GM12878 (cell line): ENCODE measurements at regions not wholly inside any gene's neighbourhood (a gene's known extent, or its start where the extent isn't known, plus 50 kb on each side); places are given as distances from the start of the nearest gene placed in this dataset.

Experiments
- ATAC-seq: fragments of 200-7000 bp; cut with Tn5 transposase; 3 replicates; pipeline ENCODE4 v1.9.1; 2020; ENCODE audit warnings: mild to moderate bottlenecking, moderate library complexity
- BruUV-seq: library from RNA; stranded (reverse); fragments of 400-500 nt; replicated peaks from 2 replicates; lab custom pipeline; 2021; lab: Mats Ljungman, UMichigan
- CTCF ChIA-PET: fragments of 300-600 bp; sonication (Branson Sonifier 250); formaldehyde crosslinking; extraction: SDS; loops from one replicate; lab custom pipeline; 2021; ENCODE audit warnings: inconsistent platforms; lab: Yijun Ruan, JAX
- POLR2A ChIA-PET: fragments of 350-600 bp; formaldehyde crosslinking; extraction: SDS; loops from one replicate; lab custom pipeline; 2021; ENCODE audit warnings: inconsistent platforms; lab: Charles Lee
- RAD21 ChIA-PET: fragments of 300-600 bp; sonication (Branson Sonifier 250); formaldehyde crosslinking; loops from one replicate; lab custom pipeline; 2023; ENCODE audit warnings: antibody characterized with exemption; ENCODE audit not compliant: unreplicated experiment; lab: Charles Lee
- SMC1A ChIA-PET: fragments of 300-600 bp; sonication (Branson Sonifier 250); formaldehyde crosslinking; loops from one replicate; lab custom pipeline; 2023; ENCODE audit not compliant: unreplicated experiment, uncharacterized antibody; lab: Charles Lee
- DNase-seq: peaks from one replicate; pipeline ENCODE4 v3.0.0-alpha.2; 2011; ENCODE audit warnings: low read depth, low spot score
- FAIRE-seq: peaks from 3 replicates; lab custom pipeline; 2011; peaks lifted over from hg19 to GRCh38; lab: Jason Lieb, UNC
- H2AFZ ChIP-seq: 2 replicates; pipeline ENCODE4 v1.6.0; 2011; ENCODE audit warnings: low read depth, low read length, control low read depth; ENCODE audit not compliant: control insufficient read depth
- H3K27ac ChIP-seq: 2 replicates; pipeline ENCODE4 v1.5.1; 2011; ENCODE audit warnings: control low read depth; ENCODE audit not compliant: control insufficient read depth, insufficient read depth
- H3K27me3 ChIP-seq, 2 experiments: replicated peaks in 1 of 2; 2 replicates each; pipeline versions ENCODE4 v1.6.0 to v1.6.1; 2011; ENCODE audit warnings: low read length in 1 of 2; ENCODE audit not compliant: control insufficient read depth in 2 of 2, insufficient read depth in 2 of 2
- H3K36me3 ChIP-seq, 2 experiments: 2 replicates each; pipeline ENCODE4 v1.5.1; 2011; ENCODE audit warnings: low read length in 1 of 2; ENCODE audit not compliant: control insufficient read depth in 2 of 2, insufficient read depth in 2 of 2
- H3K4me1 ChIP-seq: 2 replicates; pipeline ENCODE4 v1.6.1; 2011; ENCODE audit warnings: mild to moderate bottlenecking, low read length, moderate library complexity, mixed read lengths; ENCODE audit not compliant: control insufficient read depth, insufficient read depth
- H3K4me2 ChIP-seq: 2 replicates; pipeline ENCODE4 v1.6.0; 2011; ENCODE audit warnings: control low read depth; ENCODE audit not compliant: control insufficient read depth, insufficient read depth
- H3K4me3 ChIP-seq: fragments of 200-600 bp; sonication (generic); 2 replicates; pipeline ENCODE4 v1.5.1; 2016
- H3K79me2 ChIP-seq: 2 replicates; pipeline ENCODE4 v1.6.0; 2011; ENCODE audit warnings: low read length; ENCODE audit not compliant: control insufficient read depth, insufficient read depth
- H3K9ac ChIP-seq: 2 replicates; pipeline ENCODE4 v1.8.0; 2011; ENCODE audit warnings: low read length, control low read depth, mixed read lengths; ENCODE audit not compliant: control insufficient read depth, insufficient read depth
- H3K9me3 ChIP-seq: replicated peaks from 3 replicates; pipeline ENCODE4 v1.5.1; 2011; ENCODE audit warnings: mild to moderate bottlenecking, low read length; ENCODE audit not compliant: control insufficient read depth, insufficient read depth
- H4K20me1 ChIP-seq: 2 replicates; pipeline ENCODE4 v1.6.0; 2011; ENCODE audit not compliant: control insufficient read depth, insufficient read depth
- BHLHE40 ChIP-seq, 2 experiments: fragments of 450-650 bp in 1 of 2; IDR thresholded peaks; 2 replicates each; pipeline ENCODE4 v1.6.1; 2011 to 2017; ENCODE audit warnings: low read depth in 2 of 2, borderline replicate concordance in 1 of 2, improper control_type of control experiment in 1 of 2, low read length in 1 of 2, mild to moderate bottlenecking in 1 of 2
- BRCA1 ChIP-seq: IDR thresholded peaks from 2 replicates; pipeline ENCODE4 v1.6.1; 2011; ENCODE audit warnings: low read depth, low read length, improper control_type of control experiment
- DPF2 ChIP-seq: fragments of 450-650 bp; IDR thresholded peaks from 2 replicates; pipeline ENCODE4 v1.6.1; 2017; ENCODE audit warnings: mild to moderate bottlenecking
- FOXK2 ChIP-seq: fragments of 450-650 bp; IDR thresholded peaks from 2 replicates; pipeline ENCODE4 v1.6.1; 2017; ENCODE audit warnings: mild to moderate bottlenecking, moderate library complexity
- FOXM1 ChIP-seq: IDR thresholded peaks from 2 replicates; pipeline ENCODE4 v1.6.1; 2012; ENCODE audit warnings: low read depth, mild to moderate bottlenecking, inconsistent platforms, low read length, moderate library complexity
- MAX ChIP-seq: IDR thresholded peaks from 2 replicates; pipeline ENCODE4 v1.6.1; 2012; ENCODE audit warnings: low read depth, low read length, improper control_type of control experiment
- NR2F1 ChIP-seq: fragments of 450-650 bp; conservative IDR thresholded peaks from 2 replicates; pipeline ENCODE4 v1.6.1; 2017; ENCODE audit warnings: mild to moderate bottlenecking
- RAD51 ChIP-seq: fragments of 450-650 bp; IDR thresholded peaks from 2 replicates; pipeline ENCODE4 v1.6.1; 2016; ENCODE audit warnings: moderate library complexity, mild to moderate bottlenecking, inconsistent platforms
- RCOR1 ChIP-seq: conservative IDR thresholded peaks from 2 replicates; pipeline ENCODE4 v1.6.1; 2012; ENCODE audit warnings: low read depth, low read length, improper control_type of control experiment
- SIN3A ChIP-seq: IDR thresholded peaks from 2 replicates; pipeline ENCODE4 v1.6.1; 2012; ENCODE audit warnings: low read depth, low read length, improper control_type of control experiment
- WGBS: methylation state at CpG from one replicate; pipeline ENCODE4 v1.1.6; 2016; ENCODE audit warnings: low lambda C conversion rate; ENCODE audit not compliant: insufficient replicate concordance, insufficient coverage; ENCODE audit errors: missing lambda C conversion rate; 5-methylcytosine and 5-hydroxymethylcytosine counted together
- in situ Hi-C: fragments of 300-500 bp; cut with MboI; formaldehyde crosslinking; loops from 9 replicates; pipeline ENCODE4 v1.14.3; 2018; ENCODE audit warnings: mixed read lengths
- intact Hi-C: fragments of 100-400 bp; cut with micrococcal nuclease; formaldehyde crosslinking; loops from one replicate; pipeline ENCODE4 v1.14.2; 2022; ENCODE audit not compliant: unreplicated experiment
- TF ChIP-seq, protein P1 (sequence below): fragments of 450-650 bp; IDR thresholded peaks from 2 replicates; pipeline ENCODE4 v1.6.1; 2016; ENCODE audit warnings: mild to moderate bottlenecking, moderate library complexity, borderline replicate concordance
- TF ChIP-seq, protein P2 (sequence below): fragments of 450-650 bp; IDR thresholded peaks from 2 replicates; pipeline ENCODE4 v1.6.1; 2016; ENCODE audit warnings: mild to moderate bottlenecking
- TF ChIP-seq, protein P3 (sequence below): fragments of 450-650 bp; IDR thresholded peaks from 2 replicates; pipeline ENCODE4 v1.6.1; 2018; ENCODE audit warnings: mild to moderate bottlenecking, low read depth, moderate library complexity; ENCODE audit not compliant: partially characterized antibody
- TF ChIP-seq, protein P4 (sequence below): IDR thresholded peaks from 2 replicates; pipeline ENCODE4 v1.6.1; 2012; ENCODE audit warnings: low read length, inconsistent platforms
- TF ChIP-seq, protein P5 (sequence below): fragments of 450-650 bp; IDR thresholded peaks from 2 replicates; pipeline ENCODE4 v1.6.1; 2017; ENCODE audit warnings: borderline replicate concordance

DNA sequence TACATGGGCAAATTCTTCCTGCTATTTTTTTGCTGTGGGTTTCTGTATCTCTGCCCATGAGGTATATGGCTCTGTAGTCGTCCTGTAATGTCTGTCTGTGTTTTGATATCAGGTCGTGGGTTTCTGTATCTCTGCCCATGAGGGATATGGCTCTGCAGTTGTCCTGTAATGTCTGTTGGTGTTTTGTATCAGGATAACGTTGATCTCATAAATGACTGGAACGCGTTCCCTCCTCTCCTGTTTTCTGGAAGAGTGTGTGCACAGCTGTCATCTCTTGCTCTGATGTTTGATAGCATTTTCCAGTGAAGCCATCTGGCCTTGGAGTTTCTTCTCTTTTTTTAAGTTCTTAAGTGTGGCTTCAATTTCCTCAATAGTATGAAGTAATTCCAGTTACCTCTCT is 57.2 kb downstream of the SOX1 start:
- intact Hi-C loops = no loop called here
- ChIA-PET POLR2A (no interaction called here), SMC1A (no interaction called here)
- TF ChIP-seq SIN3A (no peak), BRCA1 (no peak), RAD51 (no peak), MAX (no peak), DPF2 (no peak), FOXK2 (no peak), FOXM1 (no peak), BHLHE40 (IDR thresholded peaks at IDR 0.05; ENCODE audit: borderline replicate concordance in 1 of 2, low read depth in 2 of 2, low read length in 1 of 2) (no peak), NR2F1 (no peak), RCOR1 (no peak)
- TF ChIP-seq, protein P1, sequence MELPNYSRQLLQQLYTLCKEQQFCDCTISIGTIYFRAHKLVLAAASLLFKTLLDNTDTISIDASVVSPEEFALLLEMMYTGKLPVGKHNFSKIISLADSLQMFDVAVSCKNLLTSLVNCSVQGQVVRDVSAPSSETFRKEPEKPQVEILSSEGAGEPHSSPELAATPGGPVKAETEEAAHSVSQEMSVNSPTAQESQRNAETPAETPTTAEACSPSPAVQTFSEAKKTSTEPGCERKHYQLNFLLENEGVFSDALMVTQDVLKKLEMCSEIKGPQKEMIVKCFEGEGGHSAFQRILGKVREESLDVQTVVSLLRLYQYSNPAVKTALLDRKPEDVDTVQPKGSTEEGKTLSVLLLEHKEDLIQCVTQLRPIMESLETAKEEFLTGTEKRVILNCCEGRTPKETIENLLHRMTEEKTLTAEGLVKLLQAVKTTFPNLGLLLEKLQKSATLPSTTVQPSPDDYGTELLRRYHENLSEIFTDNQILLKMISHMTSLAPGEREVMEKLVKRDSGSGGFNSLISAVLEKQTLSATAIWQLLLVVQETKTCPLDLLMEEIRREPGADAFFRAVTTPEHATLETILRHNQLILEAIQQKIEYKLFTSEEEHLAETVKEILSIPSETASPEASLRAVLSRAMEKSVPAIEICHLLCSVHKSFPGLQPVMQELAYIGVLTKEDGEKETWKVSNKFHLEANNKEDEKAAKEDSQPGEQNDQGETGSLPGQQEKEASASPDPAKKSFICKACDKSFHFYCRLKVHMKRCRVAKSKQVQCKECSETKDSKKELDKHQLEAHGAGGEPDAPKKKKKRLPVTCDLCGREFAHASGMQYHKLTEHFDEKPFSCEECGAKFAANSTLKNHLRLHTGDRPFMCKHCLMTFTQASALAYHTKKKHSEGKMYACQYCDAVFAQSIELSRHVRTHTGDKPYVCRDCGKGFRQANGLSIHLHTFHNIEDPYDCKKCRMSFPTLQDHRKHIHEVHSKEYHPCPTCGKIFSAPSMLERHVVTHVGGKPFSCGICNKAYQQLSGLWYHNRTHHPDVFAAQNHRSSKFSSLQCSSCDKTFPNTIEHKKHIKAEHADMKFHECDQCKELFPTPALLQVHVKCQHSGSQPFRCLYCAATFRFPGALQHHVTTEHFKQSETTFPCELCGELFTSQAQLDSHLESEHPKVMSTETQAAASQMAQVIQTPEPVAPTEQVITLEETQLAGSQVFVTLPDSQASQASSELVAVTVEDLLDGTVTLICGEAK = no peak
- TF ChIP-seq, protein P2, sequence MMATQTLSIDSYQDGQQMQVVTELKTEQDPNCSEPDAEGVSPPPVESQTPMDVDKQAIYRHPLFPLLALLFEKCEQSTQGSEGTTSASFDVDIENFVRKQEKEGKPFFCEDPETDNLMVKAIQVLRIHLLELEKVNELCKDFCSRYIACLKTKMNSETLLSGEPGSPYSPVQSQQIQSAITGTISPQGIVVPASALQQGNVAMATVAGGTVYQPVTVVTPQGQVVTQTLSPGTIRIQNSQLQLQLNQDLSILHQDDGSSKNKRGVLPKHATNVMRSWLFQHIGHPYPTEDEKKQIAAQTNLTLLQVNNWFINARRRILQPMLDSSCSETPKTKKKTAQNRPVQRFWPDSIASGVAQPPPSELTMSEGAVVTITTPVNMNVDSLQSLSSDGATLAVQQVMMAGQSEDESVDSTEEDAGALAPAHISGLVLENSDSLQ = no peak
- TF ChIP-seq, protein P3, sequence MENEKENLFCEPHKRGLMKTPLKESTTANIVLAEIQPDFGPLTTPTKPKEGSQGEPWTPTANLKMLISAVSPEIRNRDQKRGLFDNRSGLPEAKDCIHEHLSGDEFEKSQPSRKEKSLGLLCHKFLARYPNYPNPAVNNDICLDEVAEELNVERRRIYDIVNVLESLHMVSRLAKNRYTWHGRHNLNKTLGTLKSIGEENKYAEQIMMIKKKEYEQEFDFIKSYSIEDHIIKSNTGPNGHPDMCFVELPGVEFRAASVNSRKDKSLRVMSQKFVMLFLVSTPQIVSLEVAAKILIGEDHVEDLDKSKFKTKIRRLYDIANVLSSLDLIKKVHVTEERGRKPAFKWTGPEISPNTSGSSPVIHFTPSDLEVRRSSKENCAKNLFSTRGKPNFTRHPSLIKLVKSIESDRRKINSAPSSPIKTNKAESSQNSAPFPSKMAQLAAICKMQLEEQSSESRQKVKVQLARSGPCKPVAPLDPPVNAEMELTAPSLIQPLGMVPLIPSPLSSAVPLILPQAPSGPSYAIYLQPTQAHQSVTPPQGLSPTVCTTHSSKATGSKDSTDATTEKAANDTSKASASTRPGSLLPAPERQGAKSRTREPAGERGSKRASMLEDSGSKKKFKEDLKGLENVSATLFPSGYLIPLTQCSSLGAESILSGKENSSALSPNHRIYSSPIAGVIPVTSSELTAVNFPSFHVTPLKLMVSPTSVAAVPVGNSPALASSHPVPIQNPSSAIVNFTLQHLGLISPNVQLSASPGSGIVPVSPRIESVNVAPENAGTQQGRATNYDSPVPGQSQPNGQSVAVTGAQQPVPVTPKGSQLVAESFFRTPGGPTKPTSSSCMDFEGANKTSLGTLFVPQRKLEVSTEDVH = no peak
- TF ChIP-seq, protein P4, sequence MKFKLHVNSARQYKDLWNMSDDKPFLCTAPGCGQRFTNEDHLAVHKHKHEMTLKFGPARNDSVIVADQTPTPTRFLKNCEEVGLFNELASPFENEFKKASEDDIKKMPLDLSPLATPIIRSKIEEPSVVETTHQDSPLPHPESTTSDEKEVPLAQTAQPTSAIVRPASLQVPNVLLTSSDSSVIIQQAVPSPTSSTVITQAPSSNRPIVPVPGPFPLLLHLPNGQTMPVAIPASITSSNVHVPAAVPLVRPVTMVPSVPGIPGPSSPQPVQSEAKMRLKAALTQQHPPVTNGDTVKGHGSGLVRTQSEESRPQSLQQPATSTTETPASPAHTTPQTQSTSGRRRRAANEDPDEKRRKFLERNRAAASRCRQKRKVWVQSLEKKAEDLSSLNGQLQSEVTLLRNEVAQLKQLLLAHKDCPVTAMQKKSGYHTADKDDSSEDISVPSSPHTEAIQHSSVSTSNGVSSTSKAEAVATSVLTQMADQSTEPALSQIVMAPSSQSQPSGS = no peak
- TF ChIP-seq, protein P5, sequence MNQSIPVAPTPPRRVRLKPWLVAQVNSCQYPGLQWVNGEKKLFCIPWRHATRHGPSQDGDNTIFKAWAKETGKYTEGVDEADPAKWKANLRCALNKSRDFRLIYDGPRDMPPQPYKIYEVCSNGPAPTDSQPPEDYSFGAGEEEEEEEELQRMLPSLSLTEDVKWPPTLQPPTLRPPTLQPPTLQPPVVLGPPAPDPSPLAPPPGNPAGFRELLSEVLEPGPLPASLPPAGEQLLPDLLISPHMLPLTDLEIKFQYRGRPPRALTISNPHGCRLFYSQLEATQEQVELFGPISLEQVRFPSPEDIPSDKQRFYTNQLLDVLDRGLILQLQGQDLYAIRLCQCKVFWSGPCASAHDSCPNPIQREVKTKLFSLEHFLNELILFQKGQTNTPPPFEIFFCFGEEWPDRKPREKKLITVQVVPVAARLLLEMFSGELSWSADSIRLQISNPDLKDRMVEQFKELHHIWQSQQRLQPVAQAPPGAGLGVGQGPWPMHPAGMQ = no peak

More for the DNA sequence above, 57.2 kb downstream of the SOX1 start:
- Histone ChIP-seq H3K4me1 (no peaks in the 10 kb centered on the region), H3K9me3 (no peaks in the 10 kb centered on the region), H2AFZ (no peak overlapping the region), H3K36me3 (no peaks in the 10 kb centered on the region), H3K27ac (no peak overlapping the region), H3K4me2 (no peak overlapping the region), H3K27me3 (no peaks in the 10 kb centered on the region), H3K79me2 (no peaks in the 10 kb centered on the region), H3K4me3 (no peak overlapping the region), H4K20me1 (no peaks in the 10 kb centered on the region), H3K9ac (no peak overlapping the region)
- BruUV-seq = no TSS peak
- in situ Hi-C loops = no loop called here
- ATAC-seq (no peak), DNase-seq (no peak), FAIRE-seq (no peak)
- RAD21 ChIA-PET = no interaction called here
- 24% methylated on average over 5 of the region's 5 CpGs for WGBS
- CTCF ChIA-PET = no interaction called here
